Fibroblast of lung (primary cell): ENCODE measurements at regions not wholly inside any gene's neighbourhood (a gene's known extent, or its start where the extent isn't known, plus 50 kb on each side); places are given as distances from the start of the nearest gene placed in this dataset.

ENCODE experiments used
- DNase-seq, 2 donors: peaks; one replicate each; pipeline versions ENCODE4 v3.0.0 to v3.0.0-alpha.2; 2010; ENCODE audit warnings: low read depth in 2 of 2
- H2AFZ ChIP-seq: 2 replicates; pipeline ENCODE4 v1.5.1; 2012; ENCODE audit warnings: low read length, control low read depth, inconsistent platforms
- H3K27ac ChIP-seq: 2 replicates; pipeline ENCODE4 v1.5.1; 2011; ENCODE audit warnings: low read length, control low read depth; ENCODE audit not compliant: insufficient read depth
- H3K27me3 ChIP-seq: 2 replicates; pipeline ENCODE4 v1.5.1; 2011; ENCODE audit warnings: mild to moderate bottlenecking, low read length; ENCODE audit not compliant: control insufficient read depth, insufficient read depth
- H3K36me3 ChIP-seq: 2 replicates; pipeline ENCODE4 v1.5.1; 2011; ENCODE audit warnings: low read length; ENCODE audit not compliant: control insufficient read depth, insufficient read depth
- H3K4me1 ChIP-seq: 2 replicates; pipeline ENCODE4 v1.5.1; 2011; ENCODE audit warnings: low read length; ENCODE audit not compliant: control insufficient read depth, insufficient read depth; ENCODE audit errors: extremely low read depth
- H3K4me2 ChIP-seq: 2 replicates; pipeline ENCODE4 v1.5.1; 2011; ENCODE audit warnings: low read length, control low read depth; ENCODE audit not compliant: insufficient read depth; ENCODE audit errors: extremely low read depth
- H3K4me3 ChIP-seq, 4 experiments: fragments of 200-600 bp in 1 of 4; sonication (generic) in 1 of 4; replicated peaks in 1 of 4; 2 replicates each; pipeline ENCODE4 v1.5.1; 2011 to 2016; ENCODE audit warnings: low read length in 4 of 4, low read depth in 3 of 4, mild to moderate bottlenecking in 3 of 4, control low read depth in 2 of 4, inconsistent platforms in 1 of 4, mixed read lengths in 1 of 4; ENCODE audit not compliant: insufficient read depth in 1 of 4; ENCODE audit errors: control extremely low read depth in 1 of 4
- H3K79me2 ChIP-seq: 2 replicates; pipeline ENCODE4 v1.5.1; 2012; ENCODE audit warnings: mild to moderate bottlenecking, low read length, inconsistent platforms; ENCODE audit not compliant: control insufficient read depth, insufficient read depth
- H3K9ac ChIP-seq: 2 replicates; pipeline ENCODE4 v1.5.1; 2011; ENCODE audit warnings: mild to moderate bottlenecking, low read length, control low read depth; ENCODE audit not compliant: insufficient read depth
- H3K9me3 ChIP-seq: 2 replicates; pipeline ENCODE4 v1.5.1; 2012; ENCODE audit warnings: low read depth, low read length; ENCODE audit not compliant: control insufficient read depth, insufficient read depth
- H4K20me1 ChIP-seq: 2 replicates; pipeline ENCODE4 v1.5.1; 2011; ENCODE audit warnings: low read length; ENCODE audit not compliant: control insufficient read depth, insufficient read depth; ENCODE audit errors: extremely low read depth
- EZH2 ChIP-seq: IDR thresholded peaks from 2 replicates; pipeline ENCODE4 v1.5.1; 2012; ENCODE audit warnings: low read length, control low read depth, mild to moderate bottlenecking; ENCODE audit errors: missing control alignments
- TF ChIP-seq, protein P1 (sequence below), 2 donors: IDR thresholded peaks in 1 of 2; conservative IDR thresholded peaks in 1 of 2; 1 replicate in 1 of 2; 2 replicates in 1 of 2; pipeline ENCODE4 v1.5.1; 2011 to 2012; ENCODE audit warnings: low read length in 2 of 2, control low read depth in 1 of 2, inconsistent platforms in 1 of 2, low read depth in 1 of 2, mild to moderate bottlenecking in 1 of 2

DNA sequence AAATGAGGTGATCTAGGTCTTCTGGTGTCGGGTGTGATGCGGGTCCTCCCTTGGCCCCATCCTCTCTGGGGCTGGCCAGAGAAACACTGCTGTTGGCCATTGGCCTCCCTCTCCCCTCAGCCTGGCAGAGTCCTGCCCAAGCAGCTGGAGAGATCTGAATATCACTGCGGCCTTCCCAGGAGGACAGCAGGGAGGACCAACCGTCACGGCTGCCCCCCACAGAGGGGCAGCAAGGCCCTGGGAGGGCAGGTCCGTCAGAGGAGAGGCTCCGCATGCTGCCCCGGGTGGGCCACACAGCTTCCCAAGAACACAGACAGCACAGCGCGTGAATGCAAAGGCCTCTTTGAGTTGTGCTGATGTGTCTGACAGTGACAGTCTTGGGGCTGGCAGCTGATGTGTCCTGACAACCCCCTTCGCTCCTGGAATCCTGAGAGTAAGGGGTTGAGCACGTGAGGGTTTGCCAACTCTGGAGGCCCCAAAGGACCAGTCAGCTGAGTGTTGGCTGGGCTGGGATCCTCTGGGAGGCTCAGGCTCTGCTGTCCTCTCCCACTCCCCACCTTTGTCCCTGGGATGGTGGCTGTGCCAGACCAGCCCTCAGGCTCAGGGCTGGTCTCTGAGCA lies 132.5 kb upstream of the UNC5B start:
- H3K4me2 ChIP-seq = no peak overlapping the region
- H3K27ac ChIP-seq = no peak overlapping the region
- TF ChIP-seq EZH2 = no peak
- TF ChIP-seq, protein P1, sequence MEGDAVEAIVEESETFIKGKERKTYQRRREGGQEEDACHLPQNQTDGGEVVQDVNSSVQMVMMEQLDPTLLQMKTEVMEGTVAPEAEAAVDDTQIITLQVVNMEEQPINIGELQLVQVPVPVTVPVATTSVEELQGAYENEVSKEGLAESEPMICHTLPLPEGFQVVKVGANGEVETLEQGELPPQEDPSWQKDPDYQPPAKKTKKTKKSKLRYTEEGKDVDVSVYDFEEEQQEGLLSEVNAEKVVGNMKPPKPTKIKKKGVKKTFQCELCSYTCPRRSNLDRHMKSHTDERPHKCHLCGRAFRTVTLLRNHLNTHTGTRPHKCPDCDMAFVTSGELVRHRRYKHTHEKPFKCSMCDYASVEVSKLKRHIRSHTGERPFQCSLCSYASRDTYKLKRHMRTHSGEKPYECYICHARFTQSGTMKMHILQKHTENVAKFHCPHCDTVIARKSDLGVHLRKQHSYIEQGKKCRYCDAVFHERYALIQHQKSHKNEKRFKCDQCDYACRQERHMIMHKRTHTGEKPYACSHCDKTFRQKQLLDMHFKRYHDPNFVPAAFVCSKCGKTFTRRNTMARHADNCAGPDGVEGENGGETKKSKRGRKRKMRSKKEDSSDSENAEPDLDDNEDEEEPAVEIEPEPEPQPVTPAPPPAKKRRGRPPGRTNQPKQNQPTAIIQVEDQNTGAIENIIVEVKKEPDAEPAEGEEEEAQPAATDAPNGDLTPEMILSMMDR (conservative IDR thresholded peaks at IDR 0.05 in 1 of 2, IDR thresholded peaks at IDR 0.05 in 1 of 2; ENCODE audit: low read depth in 1 of 2, low read length in 2 of 2) = no peak
- no peak overlapping the region for H3K4me3 ChIP-seq
- peaks cover 4% of the 10 kb centered on the region for H3K27me3 ChIP-seq
- no peak overlapping the region for H3K9ac ChIP-seq
- H3K4me1 ChIP-seq = no peaks in the 10 kb centered on the region
- H2AFZ ChIP-seq = no peak overlapping the region
- H3K9me3 ChIP-seq = no peaks in the 10 kb centered on the region
- H3K79me2 ChIP-seq = no peaks in the 10 kb centered on the region
- no peak for DNase-seq
- H4K20me1 ChIP-seq = no peaks in the 10 kb centered on the region
- H3K36me3 ChIP-seq = no peaks in the 10 kb centered on the region

DNA sequence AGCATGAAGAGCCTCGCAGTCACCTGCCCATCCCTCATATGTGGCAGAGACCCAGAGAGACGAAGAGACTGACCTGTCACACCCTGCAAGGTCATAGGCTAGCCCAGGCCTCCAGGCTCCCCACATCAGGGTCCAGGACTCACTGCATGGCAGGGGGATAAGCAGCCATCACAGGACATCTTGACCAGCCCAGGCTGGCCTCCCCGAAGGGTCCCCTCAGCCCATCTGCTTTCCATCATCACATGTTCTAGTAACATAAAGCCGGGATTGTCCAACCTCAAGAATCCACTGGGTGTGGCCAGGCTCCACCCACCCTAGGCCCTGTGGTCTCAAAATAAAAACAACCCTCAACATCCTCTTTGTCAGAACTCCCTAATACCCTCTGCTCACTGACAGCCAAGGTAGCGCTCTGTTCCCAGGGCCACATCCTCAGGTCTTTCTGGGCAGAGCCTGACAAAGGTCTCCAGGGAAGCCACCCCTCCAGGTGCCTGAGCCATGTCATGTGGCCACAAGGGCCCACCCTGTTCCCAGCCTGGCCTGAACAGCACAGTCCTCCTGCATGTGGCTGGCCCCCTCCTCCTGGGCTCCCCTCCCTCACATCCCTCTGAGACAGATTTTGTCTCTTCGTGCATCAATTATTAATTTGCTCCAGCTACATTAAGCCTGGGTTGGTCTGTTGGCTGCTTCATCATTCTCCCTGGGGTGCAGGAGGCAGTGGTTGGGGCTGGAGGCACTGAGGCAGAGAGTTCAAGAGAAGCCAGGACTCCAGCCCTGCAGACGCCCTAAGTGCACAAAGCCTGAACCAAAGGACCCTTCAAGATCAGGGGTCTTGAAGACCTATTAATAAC lies 131.8 kb upstream of the UNC5B start:
- TF ChIP-seq EZH2 = no peak
- TF ChIP-seq, protein P1 (conservative IDR thresholded peaks at IDR 0.05 in 1 of 2, IDR thresholded peaks at IDR 0.05 in 1 of 2; ENCODE audit: low read depth in 1 of 2, low read length in 2 of 2) = no peak
- Histone ChIP-seq H2AFZ (no peak overlapping the region), H3K4me2 (no peak overlapping the region), H3K36me3 (no peaks in the 10 kb centered on the region), H3K9ac (no peak overlapping the region), H3K27ac (no peak overlapping the region), H4K20me1 (no peaks in the 10 kb centered on the region), H3K4me1 (no peaks in the 10 kb centered on the region), H3K27me3 (peaks cover under 1% of the 10 kb centered on the region), H3K4me3 (no peak overlapping the region), H3K79me2 (no peaks in the 10 kb centered on the region), H3K9me3 (no peaks in the 10 kb centered on the region)
- DNase-seq = no peak

DNA sequence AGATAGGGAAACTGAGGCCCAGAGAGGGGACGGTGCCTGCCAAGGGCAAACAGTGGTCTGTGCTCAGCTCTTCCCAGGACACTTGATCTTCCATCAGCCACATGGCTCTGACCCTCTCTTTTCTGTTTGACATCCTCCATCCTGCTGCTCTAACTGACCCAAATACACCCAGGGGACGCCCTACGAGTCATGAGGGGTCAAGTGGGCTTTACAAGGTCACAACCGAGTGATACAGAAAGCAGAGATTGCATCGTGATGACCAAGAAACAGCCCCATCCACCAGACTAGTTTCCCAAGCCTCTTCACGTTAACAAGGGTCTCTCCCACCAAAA lies 131.2 kb upstream of the UNC5B start:
- Histone ChIP-seq H3K36me3 (no peaks in the 10 kb centered on the region), H3K4me2 (no peak overlapping the region), H4K20me1 (no peaks in the 10 kb centered on the region), H3K9ac (no peak overlapping the region), H3K27ac (no peak overlapping the region), H3K9me3 (no peaks in the 10 kb centered on the region), H3K4me3 (no peak overlapping the region), H3K79me2 (no peaks in the 10 kb centered on the region), H2AFZ (no peak overlapping the region), H3K4me1 (no peaks in the 10 kb centered on the region), H3K27me3 (no peaks in the 10 kb centered on the region)
- TF ChIP-seq EZH2 = no peak
- TF ChIP-seq, protein P1 (conservative IDR thresholded peaks at IDR 0.05 in 1 of 2, IDR thresholded peaks at IDR 0.05 in 1 of 2; ENCODE audit: low read depth in 1 of 2, low read length in 2 of 2) = no peak
- DNase-seq = no peak
